ENCODE measurements at regions not wholly inside any gene's neighbourhood (a gene's known extent, or its start where the extent isn't known, plus 50 kb on each side); places are given as distances from the start of the nearest gene placed in this dataset.

- TF ChIP-seq CTCF (IDR thresholded peaks at IDR 0.05) (no peak), EP300 (IDR thresholded peaks at IDR 0.05) (no peak), POLR2A (IDR thresholded peaks at IDR 0.05) (no peak), POLR2AphosphoS5 (IDR thresholded peaks at IDR 0.05) (no peak)
Observed at GRCh38 chr12:85673921-85674420, 162.2 kb downstream of the RASSF9 start.
